GM12878 (cell line): ENCODE measurements at regions not wholly inside any gene's neighbourhood (a gene's known extent, or its start where the extent isn't known, plus 50 kb on each side); places are given as distances from the start of the nearest gene placed in this dataset.
A peak's percentile ranks its signal among the peaks of the same experiment; 100 is the strongest.

Source experiments
- ATF2 ChIP-seq: IDR thresholded peaks from 2 replicates; pipeline ENCODE4 v1.6.1; 2012; ENCODE audit warnings: low read length, inconsistent platforms
- CTCF ChIP-seq, 3 experiments: IDR thresholded peaks in 2 of 3; conservative IDR thresholded peaks in 1 of 3; 2 replicates each; pipeline ENCODE4 v1.5.1; 2011; ENCODE audit warnings: low read depth in 3 of 3, low read length in 3 of 3, mild to moderate bottlenecking in 3 of 3, control low read depth in 2 of 3, moderate library complexity in 2 of 3, inconsistent platforms in 1 of 3, mixed read lengths in 1 of 3; ENCODE audit not compliant: control insufficient read depth in 2 of 3, insufficient read depth in 1 of 3; ENCODE audit errors: extremely low read depth in 1 of 3
- EP300 ChIP-seq, 2 experiments: fragments of 150-350 bp in 1 of 2; IDR thresholded peaks; 2 replicates each; pipeline ENCODE4 v1.6.1; 2011 to 2012; ENCODE audit warnings: low read depth in 2 of 2, low read length in 2 of 2, borderline replicate concordance in 1 of 2, improper control_type of control experiment in 1 of 2, inconsistent platforms in 1 of 2; ENCODE audit not compliant: control insufficient read depth in 1 of 2
- EZH2 ChIP-seq: IDR thresholded peaks from 2 replicates; pipeline ENCODE4 v1.6.1; 2012; ENCODE audit warnings: low read depth, mild to moderate bottlenecking, control low read depth, inconsistent platforms, low read length, borderline replicate concordance; ENCODE audit not compliant: control insufficient read depth
- JUND ChIP-seq: IDR thresholded peaks from 2 replicates; pipeline ENCODE4 v1.6.1; 2012; ENCODE audit warnings: low read depth, mild to moderate bottlenecking, low read length, improper control_type of control experiment, moderate library complexity
- NFYB ChIP-seq: IDR thresholded peaks from 2 replicates; pipeline ENCODE4 v1.6.1; 2011; ENCODE audit warnings: low read depth, mild to moderate bottlenecking, low read length, improper control_type of control experiment, moderate library complexity; ENCODE audit not compliant: insufficient read depth
- PML ChIP-seq: IDR thresholded peaks from 2 replicates; pipeline ENCODE4 v1.6.1; 2012; ENCODE audit warnings: low read length, inconsistent platforms
- POLR2A ChIP-seq: IDR thresholded peaks from 2 replicates; pipeline ENCODE4 v1.6.1; 2011; ENCODE audit warnings: low read depth, mild to moderate bottlenecking, low read length
- POLR2AphosphoS2 ChIP-seq: IDR thresholded peaks from 2 replicates; pipeline ENCODE4 v1.6.1; 2011; ENCODE audit warnings: low read depth, mild to moderate bottlenecking, low read length, improper control_type of control experiment, moderate library complexity
- REST ChIP-seq: IDR thresholded peaks from 2 replicates; pipeline ENCODE4 v1.6.1; 2012; ENCODE audit warnings: mild to moderate bottlenecking, low read depth, low read length
- SREBF1 ChIP-seq: IDR thresholded peaks from 2 replicates; pipeline ENCODE4 v1.6.1; 2012; ENCODE audit warnings: mild to moderate bottlenecking, low read length
- SRF ChIP-seq, 2 experiments: IDR thresholded peaks; 2 replicates each; pipeline ENCODE4 v1.6.1; 2011; ENCODE audit warnings: low read depth in 2 of 2, low read length in 2 of 2, mild to moderate bottlenecking in 1 of 2, moderate library complexity in 1 of 2
- TCF7 ChIP-seq: IDR thresholded peaks from 2 replicates; pipeline ENCODE4 v1.6.1; 2014; ENCODE audit warnings: antibody characterized with exemption, borderline replicate concordance

GRCh38 chr2:176464886-176465564 is 195.8 kb downstream of the MTX2 start:
- TF ChIP-seq EZH2 (no peak), PML (no peak), POLR2AphosphoS2 (no peak), CTCF (IDR thresholded peaks at IDR 0.05 in 2 of 3, conservative IDR thresholded peaks at IDR 0.05 in 1 of 3; ENCODE audit: control insufficient read depth in 2 of 3, extremely low read depth in 1 of 3, insufficient read depth in 1 of 3, low read depth in 3 of 3, low read length in 3 of 3) (no peak), JUND (no peak), TCF7 (no peak), SREBF1 (no peak), EP300 (IDR thresholded peaks at IDR 0.05; ENCODE audit: borderline replicate concordance in 1 of 2, control insufficient read depth in 1 of 2, low read depth in 2 of 2, low read length in 2 of 2) (no peak), POLR2A (no peak), ATF2 (no peak), REST (no peak), SRF (IDR thresholded peaks at IDR 0.05; ENCODE audit: low read depth in 2 of 2, low read length in 2 of 2) (no peak), NFYB (peak; percentile 55)
